ENCODE measurements at regions not wholly inside any gene's neighbourhood (a gene's known extent, or its start where the extent isn't known, plus 50 kb on each side); places are given as distances from the start of the nearest gene placed in this dataset.

DNA sequence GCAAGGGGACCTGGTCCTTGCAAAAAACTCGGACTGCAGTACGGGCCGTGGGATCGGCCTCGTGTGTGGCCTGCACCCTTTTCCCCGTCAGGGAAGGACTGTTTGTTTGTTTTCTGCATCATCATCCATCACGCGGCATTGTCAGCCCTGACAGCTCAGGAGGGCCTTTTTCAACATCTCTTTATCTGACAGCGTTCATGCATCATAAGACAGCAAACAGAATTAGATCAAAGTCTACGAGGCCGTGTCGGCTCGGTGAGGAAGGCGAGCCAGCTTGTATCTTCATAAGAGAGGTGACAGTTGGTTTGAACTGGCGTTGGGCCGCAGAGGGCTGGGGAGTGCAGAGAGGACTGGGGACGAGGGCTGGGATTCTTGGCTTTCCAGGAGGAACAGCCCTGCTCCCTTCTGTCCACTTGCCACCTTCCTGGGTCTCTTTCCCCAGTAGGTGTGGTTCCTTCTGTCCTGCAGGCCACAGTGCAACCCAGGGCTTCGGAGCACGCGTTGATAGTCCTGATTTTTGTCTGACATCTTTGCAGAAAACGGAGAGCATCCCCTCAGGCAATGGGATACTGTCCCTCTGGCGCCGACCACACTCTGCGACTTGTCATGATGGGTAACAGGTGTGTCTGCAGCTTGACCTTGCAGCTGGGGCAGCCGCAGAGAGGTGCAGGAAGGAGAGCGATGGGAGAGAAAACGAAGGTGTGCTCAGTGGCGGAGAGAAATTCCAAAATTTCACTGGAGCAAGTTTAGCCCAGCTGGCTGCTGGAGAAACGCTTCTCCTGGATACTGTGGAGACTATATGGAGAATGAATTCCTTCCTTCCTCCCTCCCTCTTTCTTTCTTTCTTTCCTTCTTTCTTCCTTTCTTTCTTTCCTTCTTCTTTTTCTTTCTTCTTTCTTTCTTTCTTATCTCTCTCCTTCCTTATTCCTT, 104.0 kb upstream of the SHOX start:
- no peaks in the 10 kb centered on the region for H3K36me3 ChIP-seq (ENCODE audit: control insufficient read depth, insufficient read depth, low read length)
- H3K27ac ChIP-seq (ENCODE audit: low read length), result no peak overlapping the region
- no peaks in the 10 kb centered on the region for H3K4me1 ChIP-seq (ENCODE audit: control insufficient read depth, insufficient read depth, low read length)
- H3K9me3 Mint-ChIP-seq, result peaks cover 10 to 20% of the 10 kb centered on the region in 2 donors
- intact Hi-C loops (cut with micrococcal nuclease), result no loop called here
- no peaks in the 10 kb centered on the region for H3K27me3 ChIP-seq (ENCODE audit: control insufficient read depth, insufficient read depth, low read length)
- no peak overlapping the region for H3K4me3 Mint-ChIP-seq
- DNase-seq (no peak), ATAC-seq (peak in 2 of 3 donors; percentile 24 to 30)
- no peak overlapping the region for H3K27ac Mint-ChIP-seq
- no peaks in the 10 kb centered on the region for H3K27me3 Mint-ChIP-seq (ENCODE audit: low read depth in 2 of 2)
- WGBS (ENCODE audit: insufficient coverage), result 48% methylated on average over 28 of the region's 29 CpGs
- no peaks in the 10 kb centered on the region for H3K4me1 Mint-ChIP-seq
- peaks cover 28% of the 10 kb centered on the region for H3K9me3 ChIP-seq (ENCODE audit: control insufficient read depth, insufficient read depth, low read length)
- H3K4me3 ChIP-seq (ENCODE audit: low read length), result no peak overlapping the region
- no peaks in the 10 kb centered on the region for H3K36me3 Mint-ChIP-seq
- TF ChIP-seq, protein P1, sequence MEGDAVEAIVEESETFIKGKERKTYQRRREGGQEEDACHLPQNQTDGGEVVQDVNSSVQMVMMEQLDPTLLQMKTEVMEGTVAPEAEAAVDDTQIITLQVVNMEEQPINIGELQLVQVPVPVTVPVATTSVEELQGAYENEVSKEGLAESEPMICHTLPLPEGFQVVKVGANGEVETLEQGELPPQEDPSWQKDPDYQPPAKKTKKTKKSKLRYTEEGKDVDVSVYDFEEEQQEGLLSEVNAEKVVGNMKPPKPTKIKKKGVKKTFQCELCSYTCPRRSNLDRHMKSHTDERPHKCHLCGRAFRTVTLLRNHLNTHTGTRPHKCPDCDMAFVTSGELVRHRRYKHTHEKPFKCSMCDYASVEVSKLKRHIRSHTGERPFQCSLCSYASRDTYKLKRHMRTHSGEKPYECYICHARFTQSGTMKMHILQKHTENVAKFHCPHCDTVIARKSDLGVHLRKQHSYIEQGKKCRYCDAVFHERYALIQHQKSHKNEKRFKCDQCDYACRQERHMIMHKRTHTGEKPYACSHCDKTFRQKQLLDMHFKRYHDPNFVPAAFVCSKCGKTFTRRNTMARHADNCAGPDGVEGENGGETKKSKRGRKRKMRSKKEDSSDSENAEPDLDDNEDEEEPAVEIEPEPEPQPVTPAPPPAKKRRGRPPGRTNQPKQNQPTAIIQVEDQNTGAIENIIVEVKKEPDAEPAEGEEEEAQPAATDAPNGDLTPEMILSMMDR (IDR thresholded peaks at IDR 0.05), result no peak

DNA sequence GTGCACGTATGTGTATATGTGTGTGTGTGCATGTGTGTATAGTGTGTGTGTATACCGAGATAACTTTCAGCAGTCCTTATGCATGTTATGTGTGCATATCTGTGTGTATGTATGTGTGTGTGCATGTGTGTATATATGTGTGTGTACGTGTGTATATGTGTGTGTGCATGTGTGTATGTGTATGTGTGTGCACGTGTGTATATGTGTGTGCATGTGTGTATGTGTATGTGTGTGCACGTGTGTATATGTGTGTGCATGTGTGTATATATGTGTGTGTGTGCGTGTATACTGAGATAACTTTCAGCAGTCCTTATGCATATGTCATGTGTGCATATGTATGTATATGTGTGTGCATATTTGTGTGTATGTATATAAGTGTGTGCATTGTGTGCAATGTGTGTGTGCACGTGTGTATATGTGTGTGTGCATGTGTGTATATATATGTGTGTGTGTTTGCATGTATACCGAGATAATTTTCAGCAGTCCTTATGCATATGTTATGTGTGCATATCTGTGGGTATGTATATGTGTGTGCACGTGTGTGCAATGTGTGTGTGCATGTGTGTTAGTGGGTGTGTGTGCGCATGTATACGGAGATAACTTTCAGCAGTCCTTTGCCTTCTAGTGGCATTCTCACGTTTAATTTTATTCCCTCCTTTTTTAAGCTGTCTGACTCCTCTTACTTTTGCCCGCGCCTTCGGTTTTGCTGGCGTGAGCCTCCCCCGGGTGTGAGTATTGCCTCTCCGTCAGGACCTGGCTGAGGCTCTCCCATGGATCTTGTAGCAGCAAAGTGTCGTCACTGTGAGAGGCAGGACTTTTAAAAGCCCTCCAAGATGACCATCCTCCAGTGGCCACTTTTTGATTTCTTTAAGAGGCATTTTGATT, 99.6 kb upstream of the SHOX start:
- no peak overlapping the region for H3K27ac Mint-ChIP-seq
- no peaks in the 10 kb centered on the region for H3K27me3 Mint-ChIP-seq (ENCODE audit: low read depth in 2 of 2)
- TF ChIP-seq, protein P1 (IDR thresholded peaks at IDR 0.05), result no peak
- peak in 1 of 3 donors; percentile 3 for ATAC-seq
- no peaks in the 10 kb centered on the region for H3K4me1 Mint-ChIP-seq
- Histone ChIP-seq H3K27me3 (ENCODE audit: control insufficient read depth, insufficient read depth, low read length) (no peaks in the 10 kb centered on the region), H3K4me3 (ENCODE audit: low read length) (no peak overlapping the region), H3K9me3 (ENCODE audit: control insufficient read depth, insufficient read depth, low read length) (peaks cover 20% of the 10 kb centered on the region), H3K4me1 (ENCODE audit: control insufficient read depth, insufficient read depth, low read length) (no peaks in the 10 kb centered on the region), H3K27ac (ENCODE audit: low read length) (no peak overlapping the region), H3K36me3 (ENCODE audit: control insufficient read depth, insufficient read depth, low read length) (no peaks in the 10 kb centered on the region)
- 68% methylated on average over 19 of the region's 19 CpGs for WGBS (ENCODE audit: insufficient coverage)
- DNase-seq, result no peak
- no peaks in the 10 kb centered on the region for H3K36me3 Mint-ChIP-seq
- H3K4me3 Mint-ChIP-seq, result no peak overlapping the region
- intact Hi-C loops (cut with micrococcal nuclease), result no loop called here
- peaks cover 6 to 19% of the 10 kb centered on the region in 2 donors for H3K9me3 Mint-ChIP-seq

DNA sequence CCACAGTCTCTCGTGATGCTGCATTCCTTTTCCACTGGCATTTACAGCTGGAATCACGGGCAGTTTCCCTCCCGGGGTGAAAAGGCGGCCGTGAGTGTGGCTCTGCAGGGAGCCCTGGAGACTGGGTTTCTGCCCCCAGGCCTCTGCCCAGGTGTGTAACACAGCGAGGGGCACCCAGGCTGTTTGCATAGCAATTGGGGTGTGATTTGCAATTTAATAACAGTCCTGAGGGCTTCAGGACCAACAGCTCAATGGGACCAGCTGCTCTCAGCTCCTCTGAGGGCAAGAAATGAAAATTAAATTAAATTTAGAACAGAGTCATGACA, 99.0 kb upstream of the SHOX start:
- Histone ChIP-seq H3K27ac (ENCODE audit: low read length) (no peak overlapping the region), H3K4me3 (ENCODE audit: low read length) (no peak overlapping the region), H3K27me3 (ENCODE audit: control insufficient read depth, insufficient read depth, low read length) (no peaks in the 10 kb centered on the region), H3K9me3 (ENCODE audit: control insufficient read depth, insufficient read depth, low read length) (peaks cover 17% of the 10 kb centered on the region), H3K36me3 (ENCODE audit: control insufficient read depth, insufficient read depth, low read length) (no peaks in the 10 kb centered on the region), H3K4me1 (ENCODE audit: control insufficient read depth, insufficient read depth, low read length) (no peaks in the 10 kb centered on the region)
- ATAC-seq, result no peak
- TF ChIP-seq, protein P1 (IDR thresholded peaks at IDR 0.05), result no peak
- Mint-ChIP-seq H3K4me1 (no peaks in the 10 kb centered on the region), H3K4me3 (no peak overlapping the region), H3K27me3 (ENCODE audit: low read depth in 2 of 2) (no peaks in the 10 kb centered on the region), H3K36me3 (no peaks in the 10 kb centered on the region), H3K9me3 (peaks cover 6 to 18% of the 10 kb centered on the region in 2 donors), H3K27ac (no peak overlapping the region)
- DNase-seq, result no peak
- intact Hi-C loops (cut with micrococcal nuclease), result no loop called here
- WGBS (ENCODE audit: insufficient coverage), result 17% methylated on average over 6 of the region's 6 CpGs
